LNCAP (cell line): ENCODE measurements at regions not wholly inside any gene's neighbourhood (a gene's known extent, or its start where the extent isn't known, plus 50 kb on each side); places are given as distances from the start of the nearest gene placed in this dataset.

Source experiments
- CTCF ChIP-seq: fragments of 450-650 bp; IDR thresholded peaks from 2 replicates; pipeline ENCODE4 v1.5.1; 2017; ENCODE audit warnings: mild to moderate bottlenecking

GRCh38 chr18:46252759-46253158 is 148.6 kb downstream of the HAUS1 start:
- no peak for TF ChIP-seq CTCF

GRCh38 chr18:46253498-46253897 is 149.3 kb downstream of the HAUS1 start:
- no peak for TF ChIP-seq CTCF

- TF ChIP-seq CTCF: no peak
Measured at GRCh38 chr18:46256078-46256477, 151.9 kb downstream of the HAUS1 start.

- TF ChIP-seq CTCF: no peak
Measured at GRCh38 chr18:46257366-46257765, 153.2 kb downstream of the HAUS1 start.

- TF ChIP-seq CTCF: no peak
Measured at GRCh38 chr18:46260016-46260878, 156.1 kb downstream of the HAUS1 start.

- no peak for TF ChIP-seq CTCF
Measured at GRCh38 chr18:46260879-46261143, 156.6 kb downstream of the HAUS1 start.

- TF ChIP-seq CTCF: no peak
Measured at GRCh38 chr18:46261799-46262198, 157.6 kb downstream of the HAUS1 start.

GRCh38 chr18:46262856-46263255 is 158.7 kb downstream of the HAUS1 start:
- no peak for TF ChIP-seq CTCF
